ENCODE measurements at regions not wholly inside any gene's neighbourhood (a gene's known extent, or its start where the extent isn't known, plus 50 kb on each side); places are given as distances from the start of the nearest gene placed in this dataset.

GRCh38 chrX:150152546-150152945, 210.6 kb upstream of the MAMLD1 start:
- DNase-seq (ENCODE audit: low read depth) = no peak
- H3K4me3 ChIP-seq (ENCODE audit: low read depth, low read length) = no peak overlapping the region
- no peak for TF ChIP-seq CTCF (IDR thresholded peaks at IDR 0.05; ENCODE audit: low read depth, low read length, missing control alignments)

- no peak overlapping the region for H3K4me3 ChIP-seq (ENCODE audit: low read depth, low read length)
- DNase-seq (ENCODE audit: low read depth) = no peak
- no peak for TF ChIP-seq CTCF (IDR thresholded peaks at IDR 0.05; ENCODE audit: low read depth, low read length, missing control alignments)
These were observed 207.6 kb upstream of the MAMLD1 start for GRCh38 chrX:150155436-150156035.

- H3K4me3 ChIP-seq (ENCODE audit: low read depth, low read length) = no peak overlapping the region
- no peak for TF ChIP-seq CTCF (IDR thresholded peaks at IDR 0.05; ENCODE audit: low read depth, low read length, missing control alignments)
- DNase-seq (ENCODE audit: low read depth) = no peak
These were observed 206.5 kb upstream of the MAMLD1 start for GRCh38 chrX:150156615-150157014.

GRCh38 chrX:150157291-150157690, 205.8 kb upstream of the MAMLD1 start:
- DNase-seq (ENCODE audit: low read depth) = no peak
- H3K4me3 ChIP-seq (ENCODE audit: low read depth, low read length) = no peak overlapping the region
- no peak for TF ChIP-seq CTCF (IDR thresholded peaks at IDR 0.05; ENCODE audit: low read depth, low read length, missing control alignments)

GRCh38 chrX:150158554-150159332, 204.4 kb upstream of the MAMLD1 start:
- TF ChIP-seq CTCF (IDR thresholded peaks at IDR 0.05; ENCODE audit: low read depth, low read length, missing control alignments) = no peak

GRCh38 chrX:150159537-150159936, 203.6 kb upstream of the MAMLD1 start:
- H3K4me3 ChIP-seq (ENCODE audit: low read depth, low read length) = no peak overlapping the region
- TF ChIP-seq CTCF (IDR thresholded peaks at IDR 0.05; ENCODE audit: low read depth, low read length, missing control alignments) = no peak
- no peak for DNase-seq (ENCODE audit: low read depth)

More at GRCh38 chrX:150158554-150159332, 204.4 kb upstream of the MAMLD1 start:
- no peak for DNase-seq (ENCODE audit: low read depth)
- H3K4me3 ChIP-seq (ENCODE audit: low read depth, low read length) = no peak overlapping the region

Measured in GM12864 (cell line).